Nephron progenitor cell (in vitro differentiated cells): ENCODE measurements at regions not wholly inside any gene's neighbourhood (a gene's known extent, or its start where the extent isn't known, plus 50 kb on each side); places are given as distances from the start of the nearest gene placed in this dataset.

Experiments used
- DNase-seq: peaks from one replicate; pipeline ENCODE4 v3.0.0; 2021
- H3K27ac Mint-ChIP-seq: 2 replicates; pipeline ENCODE4 v1.8.0; 2021; ENCODE audit warnings: mild to moderate bottlenecking, moderate library complexity, mixed read lengths
- H3K27me3 Mint-ChIP-seq: 2 replicates; pipeline ENCODE4 v1.8.0; 2021; ENCODE audit warnings: mild to moderate bottlenecking, low read depth, mixed read lengths; ENCODE audit not compliant: poor library complexity
- H3K36me3 Mint-ChIP-seq: 2 replicates; pipeline ENCODE4 v1.8.0; 2021; ENCODE audit warnings: low read depth, mixed read lengths
- H3K4me1 Mint-ChIP-seq: 2 replicates; pipeline ENCODE4 v1.8.0; 2021; ENCODE audit warnings: mixed read lengths
- H3K4me3 Mint-ChIP-seq: 2 replicates; pipeline ENCODE4 v1.8.0; 2021; ENCODE audit warnings: mild to moderate bottlenecking, moderate library complexity, mixed read lengths
- H3K9me3 Mint-ChIP-seq: 2 replicates; pipeline ENCODE4 v1.8.0; 2021; ENCODE audit warnings: mild to moderate bottlenecking, moderate library complexity, mixed read lengths
- CTCF ChIP-seq: fragments of 200-600 bp; sonication (generic); IDR thresholded peaks from 2 replicates; pipeline ENCODE4 v1.5.0; 2021; ENCODE audit warnings: antibody characterized with exemption

- no peak for DNase-seq
- Mint-ChIP-seq H3K9me3 (peaks cover 29% of the 10 kb centered on the region), H3K27ac (no peak overlapping the region), H3K4me3 (no peak overlapping the region), H3K36me3 (peaks cover 7% of the 10 kb centered on the region), H3K27me3 (no peaks in the 10 kb centered on the region), H3K4me1 (no peaks in the 10 kb centered on the region)
- no peak for TF ChIP-seq CTCF
These were observed 89.1 kb upstream of the KLF14 start for GRCh38 chr7:130823060-130823459.

DNA sequence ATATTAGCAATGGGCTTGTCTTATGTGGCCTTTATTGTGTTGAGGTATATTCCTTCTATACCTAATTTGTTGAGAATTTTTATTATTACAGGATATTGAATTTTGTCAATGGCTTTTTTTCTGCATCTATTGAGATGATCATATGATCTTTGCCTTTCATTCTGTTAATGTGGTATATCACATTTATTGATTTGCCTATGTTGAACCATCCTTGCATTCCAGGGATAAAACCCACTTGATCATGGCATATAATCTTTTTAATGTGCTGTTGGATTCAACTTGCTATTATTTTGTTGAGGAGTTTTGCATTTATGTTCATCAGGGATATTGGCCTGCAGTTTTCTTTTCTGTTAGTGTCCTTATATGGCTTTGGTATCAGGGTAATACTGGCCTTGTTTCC is 91.8 kb upstream of the KLF14 start:
- Mint-ChIP-seq H3K4me1 (no peaks in the 10 kb centered on the region), H3K27me3 (no peaks in the 10 kb centered on the region), H3K27ac (no peak overlapping the region), H3K4me3 (no peak overlapping the region), H3K36me3 (peaks cover 7% of the 10 kb centered on the region), H3K9me3 (peaks cover 33% of the 10 kb centered on the region)
- no peak for DNase-seq
- TF ChIP-seq CTCF, result no peak

DNA sequence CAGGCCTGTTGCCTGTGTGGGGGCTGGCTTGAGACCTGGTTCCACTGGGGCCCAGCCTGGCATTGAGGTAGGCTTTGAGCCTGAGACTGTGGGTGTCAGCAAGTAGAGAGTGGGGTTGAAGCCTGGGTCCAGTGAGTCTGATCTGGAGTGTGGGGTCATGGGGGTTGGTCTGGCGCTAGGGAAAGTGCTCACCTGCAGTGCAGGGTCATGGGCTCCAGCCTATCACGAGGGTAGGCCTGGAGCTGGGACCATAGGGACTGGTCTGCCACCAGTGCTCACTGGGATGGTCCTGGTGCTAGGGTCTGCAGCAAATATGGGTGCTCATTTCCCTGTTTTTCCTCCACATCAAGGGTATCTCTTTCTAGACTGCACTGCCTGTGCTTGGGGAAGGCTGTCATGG is 95.4 kb upstream of the KLF14 start:
- no peaks in the 10 kb centered on the region for H3K4me1 Mint-ChIP-seq
- peaks cover 7% of the 10 kb centered on the region for H3K36me3 Mint-ChIP-seq
- peaks cover 33% of the 10 kb centered on the region for H3K9me3 Mint-ChIP-seq
- DNase-seq, result no peak
- no peak overlapping the region for H3K4me3 Mint-ChIP-seq
- no peak overlapping the region for H3K27ac Mint-ChIP-seq
- no peaks in the 10 kb centered on the region for H3K27me3 Mint-ChIP-seq
- no peak for TF ChIP-seq CTCF

DNA sequence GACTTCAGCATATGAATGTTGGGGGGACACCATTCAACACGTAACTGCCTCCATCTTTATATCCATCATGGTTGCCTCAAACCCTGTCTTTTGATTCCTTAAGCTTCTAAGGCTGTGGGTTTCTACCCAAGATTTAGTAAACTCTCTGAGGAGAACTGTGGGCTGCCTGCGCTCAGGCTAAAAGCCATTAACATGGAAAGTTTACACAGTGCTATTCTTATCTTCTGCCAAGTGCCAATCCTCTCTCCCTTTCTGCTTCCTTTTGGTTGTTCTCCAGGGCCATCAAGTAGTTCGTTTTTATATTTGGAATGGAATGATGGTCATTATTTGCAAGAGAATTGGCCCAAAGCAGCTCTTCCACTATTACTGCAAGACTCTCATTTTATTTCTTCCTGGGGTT is 97.3 kb upstream of the KLF14 start:
- H3K27ac Mint-ChIP-seq, result no peak overlapping the region
- peaks cover 19% of the 10 kb centered on the region for H3K9me3 Mint-ChIP-seq
- no peaks in the 10 kb centered on the region for H3K27me3 Mint-ChIP-seq
- no peak for DNase-seq
- H3K4me3 Mint-ChIP-seq, result no peak overlapping the region
- no peaks in the 10 kb centered on the region for H3K4me1 Mint-ChIP-seq
- peaks cover 7% of the 10 kb centered on the region for H3K36me3 Mint-ChIP-seq
- TF ChIP-seq CTCF, result no peak

DNA sequence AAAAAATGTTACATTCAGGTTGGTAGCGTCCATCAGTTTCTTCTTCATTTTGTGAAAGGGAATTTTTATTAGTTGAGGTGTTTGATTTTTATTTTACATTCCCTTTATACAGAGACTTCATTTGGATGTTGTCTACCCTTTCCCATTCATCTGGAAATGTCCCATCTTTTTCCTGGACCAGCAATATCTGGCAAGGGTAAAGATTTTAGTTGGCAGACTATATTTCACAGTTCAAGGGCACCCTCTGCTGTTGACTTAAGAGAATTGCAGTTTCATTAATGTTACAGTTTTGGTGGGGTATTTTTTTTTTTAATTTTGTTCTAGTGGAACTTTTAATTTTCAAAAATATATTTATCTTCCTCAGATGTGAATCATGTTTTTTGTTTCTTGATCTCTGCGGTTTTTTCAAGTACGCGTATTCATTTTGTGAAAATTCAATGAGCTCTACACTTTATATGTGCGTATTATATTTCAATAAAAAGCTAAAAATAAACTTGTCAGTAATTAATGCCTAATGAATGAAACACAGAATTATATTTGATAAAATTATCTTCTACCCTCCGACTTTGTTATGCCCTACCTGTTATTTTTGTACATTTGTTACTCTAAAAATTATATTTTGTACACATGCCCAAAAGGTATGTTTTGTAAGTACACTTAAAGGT is 97.9 kb upstream of the KLF14 start:
- peaks cover 3% of the 10 kb centered on the region for H3K27me3 Mint-ChIP-seq
- peak; percentile 88 for TF ChIP-seq CTCF
- no peak overlapping the region for H3K4me3 Mint-ChIP-seq
- no peak overlapping the region for H3K27ac Mint-ChIP-seq
- H3K36me3 Mint-ChIP-seq, result peaks cover under 1% of the 10 kb centered on the region
- peaks cover 12% of the 10 kb centered on the region for H3K9me3 Mint-ChIP-seq
- no peaks in the 10 kb centered on the region for H3K4me1 Mint-ChIP-seq
- DNase-seq, result no peak

GRCh38 chr7:130838738-130839137 is 104.7 kb upstream of the KLF14 start:
- DNase-seq, result no peak
- TF ChIP-seq CTCF, result no peak
- H3K4me1 Mint-ChIP-seq, result peaks cover 6% of the 10 kb centered on the region

More at GRCh38 chr7:130838738-130839137, 104.7 kb upstream of the KLF14 start:
- Mint-ChIP-seq H3K27ac (no peak overlapping the region), H3K4me3 (no peak overlapping the region), H3K9me3 (peaks cover 4% of the 10 kb centered on the region), H3K36me3 (no peaks in the 10 kb centered on the region), H3K27me3 (peaks cover 6% of the 10 kb centered on the region)
